ENCODE measurements at regions not wholly inside any gene's neighbourhood (a gene's known extent, or its start where the extent isn't known, plus 50 kb on each side); places are given as distances from the start of the nearest gene placed in this dataset.
"Not testable (repeated sequence)": the region's sequence is repeated elsewhere in the genome, so short reads cannot be mapped to it uniquely, and the experiment has no call there.

- no peak for DNase-seq
Observed at GRCh38 chr12:91643763-91644162, 461.1 kb upstream of the DCN start.

- no peak for DNase-seq
Observed at GRCh38 chr12:91640021-91640420, 457.4 kb upstream of the DCN start.

- DNase-seq: no peak
Observed at GRCh38 chr12:91639327-91639726, 456.7 kb upstream of the DCN start.

- DNase-seq: no peak
Observed at GRCh38 chr12:91637789-91638624, 455.4 kb upstream of the DCN start.

- DNase-seq: no peak
Observed at GRCh38 chr12:91636721-91637120, 454.1 kb upstream of the DCN start.

- DNase-seq: not testable (repeated sequence)
Observed at GRCh38 chr12:91634386-91634713, 451.7 kb upstream of the DCN start.

GRCh38 chr12:91633734-91634357, 451.2 kb upstream of the DCN start:
- DNase-seq: no peak

- no peak for DNase-seq
Observed at GRCh38 chr12:91633206-91633605, 450.6 kb upstream of the DCN start.

GRCh38 chr12:91632042-91632786, 449.6 kb upstream of the DCN start:
- DNase-seq: no peak

GRCh38 chr12:91630596-91631293, 448.1 kb upstream of the DCN start:
- no peak for DNase-seq

GRCh38 chr12:91630083-91630482, 447.5 kb upstream of the DCN start:
- no peak for DNase-seq

- no peak for DNase-seq
Observed at GRCh38 chr12:91629440-91629839, 446.8 kb upstream of the DCN start.

- no peak for DNase-seq
Observed at GRCh38 chr12:91628656-91629055, 446.0 kb upstream of the DCN start.

GRCh38 chr12:91627225-91627624, 444.6 kb upstream of the DCN start:
- DNase-seq: no peak

GRCh38 chr12:91622981-91623380, 440.4 kb upstream of the DCN start:
- DNase-seq: no peak

GRCh38 chr12:91622037-91622436, 439.4 kb upstream of the DCN start:
- DNase-seq: no peak

GRCh38 chr12:91620992-91621391, 438.4 kb upstream of the DCN start:
- DNase-seq: no peak

GRCh38 chr12:91620422-91620821, 437.8 kb upstream of the DCN start:
- DNase-seq: no peak

GRCh38 chr12:91618281-91618680, 435.7 kb upstream of the DCN start:
- no peak for DNase-seq

GRCh38 chr12:91617818-91618217, 435.2 kb upstream of the DCN start:
- no peak for DNase-seq

GRCh38 chr12:91616416-91616815, 433.8 kb upstream of the DCN start:
- DNase-seq: no peak

GRCh38 chr12:91613223-91613779, 430.7 kb upstream of the DCN start:
- no peak for DNase-seq

- DNase-seq: no peak
Observed at GRCh38 chr12:91610561-91610960, 427.9 kb upstream of the DCN start.

Measured in AML-193 (cell line).